HFFc6 (cell line): ENCODE measurements at regions not wholly inside any gene's neighbourhood (a gene's known extent, or its start where the extent isn't known, plus 50 kb on each side); places are given as distances from the start of the nearest gene placed in this dataset.

Experiments
- DNase-seq: peaks from one replicate; pipeline ENCODE4 v3.0.0-alpha.2; 2018
- H3K27ac Mint-ChIP-seq: 2 replicates; pipeline ENCODE4 v1.8.0; 2020; ENCODE audit warnings: mild to moderate bottlenecking, mixed read lengths
- H3K27me3 Mint-ChIP-seq: 2 replicates; pipeline ENCODE4 v1.8.0; 2021; ENCODE audit warnings: mild to moderate bottlenecking, moderate library complexity, mixed read lengths; ENCODE audit not compliant: insufficient read depth
- H3K36me3 Mint-ChIP-seq: 2 replicates; pipeline ENCODE4 v1.8.0; 2021; ENCODE audit warnings: low read depth, mixed read lengths
- H3K4me1 Mint-ChIP-seq: 2 replicates; pipeline ENCODE4 v1.8.0; 2020; ENCODE audit warnings: low read depth, mixed read lengths
- H3K4me3 Mint-ChIP-seq: 2 replicates; pipeline ENCODE4 v1.8.0; 2020; ENCODE audit warnings: mild to moderate bottlenecking, moderate library complexity, mixed read lengths
- H3K9me3 Mint-ChIP-seq: 2 replicates; pipeline ENCODE4 v1.8.0; 2020; ENCODE audit warnings: mild to moderate bottlenecking, mixed read lengths
- CTCF ChIP-seq: fragments of 200-600 bp; sonication (generic); IDR thresholded peaks from 2 replicates; pipeline ENCODE4 v1.5.0; 2021; ENCODE audit warnings: antibody characterized with exemption, mild to moderate bottlenecking

GRCh38 chr5:89374818-89375521 lies 492.0 kb upstream of the MEF2C start:
- Mint-ChIP-seq H3K9me3 (no peaks in the 10 kb centered on the region), H3K27me3 (peaks cover 4% of the 10 kb centered on the region; the same call in 1 of the 2 replicates), H3K4me3 (no peak overlapping the region), H3K27ac (no peak overlapping the region), H3K36me3 (no peaks in the 10 kb centered on the region), H3K4me1 (no peaks in the 10 kb centered on the region)
- DNase-seq = no peak
- no peak for TF ChIP-seq CTCF

GRCh38 chr5:89374144-89374784 lies 491.3 kb upstream of the MEF2C start:
- H3K27me3 Mint-ChIP-seq = peaks cover 4% of the 10 kb centered on the region; the same call in 1 of the 2 replicates
- H3K4me1 Mint-ChIP-seq = no peaks in the 10 kb centered on the region
- no peak for DNase-seq
- no peak overlapping the region for H3K27ac Mint-ChIP-seq
- TF ChIP-seq CTCF = no peak
- no peak overlapping the region for H3K4me3 Mint-ChIP-seq
- no peaks in the 10 kb centered on the region for H3K9me3 Mint-ChIP-seq
- no peaks in the 10 kb centered on the region for H3K36me3 Mint-ChIP-seq

- Mint-ChIP-seq H3K27me3 (peaks cover 6% of the 10 kb centered on the region; the same call in 1 of the 2 replicates), H3K4me1 (no peaks in the 10 kb centered on the region)
Measured at GRCh38 chr5:89372176-89372575, 489.2 kb upstream of the MEF2C start.

GRCh38 chr5:89371646-89372045 lies 488.7 kb upstream of the MEF2C start:
- Mint-ChIP-seq H3K9me3 (no peaks in the 10 kb centered on the region), H3K4me1 (no peaks in the 10 kb centered on the region), H3K4me3 (no peak overlapping the region), H3K27me3 (peaks cover 6% of the 10 kb centered on the region; the same call in 1 of the 2 replicates), H3K36me3 (no peaks in the 10 kb centered on the region), H3K27ac (no peak overlapping the region)
- no peak for DNase-seq
- no peak for TF ChIP-seq CTCF

More at GRCh38 chr5:89372176-89372575, 489.2 kb upstream of the MEF2C start:
- H3K27ac Mint-ChIP-seq = no peak overlapping the region
- no peaks in the 10 kb centered on the region for H3K36me3 Mint-ChIP-seq
- H3K4me3 Mint-ChIP-seq = no peak overlapping the region
- no peaks in the 10 kb centered on the region for H3K9me3 Mint-ChIP-seq
- TF ChIP-seq CTCF = no peak
- DNase-seq = no peak

GRCh38 chr5:89359046-89359445 lies 476.1 kb upstream of the MEF2C start:
- no peak for DNase-seq
- Mint-ChIP-seq H3K36me3 (no peaks in the 10 kb centered on the region), H3K9me3 (no peaks in the 10 kb centered on the region), H3K27ac (no peak overlapping the region), H3K4me3 (no peak overlapping the region), H3K27me3 (peaks cover 1% of the 10 kb centered on the region; the same call in 1 of the 2 replicates), H3K4me1 (no peaks in the 10 kb centered on the region)
- TF ChIP-seq CTCF = no peak
